T-helper 2 cell treated with Interferon-gamma antibody and Interleukin-4, amounts not matched to agents 5 μg/mL and 100 μg/mL, for 36 hours (primary cell): ENCODE measurements at regions not wholly inside any gene's neighbourhood (a gene's known extent, or its start where the extent isn't known, plus 50 kb on each side); places are given as distances from the start of the nearest gene placed in this dataset.

Experiments
- DNase-seq: peaks from one replicate; pipeline ENCODE4 v3.0.0; 2021; ENCODE audit warnings: low spot score
- H3K27ac Mint-ChIP-seq: one replicate; pipeline ENCODE4 v1.8.0; 2021; ENCODE audit warnings: mild to moderate bottlenecking, mixed read lengths
- H3K27me3 Mint-ChIP-seq: one replicate; pipeline ENCODE4 v1.8.0; 2021; ENCODE audit warnings: low read depth, mixed read lengths
- H3K36me3 Mint-ChIP-seq: one replicate; pipeline ENCODE4 v1.8.0; 2021; ENCODE audit warnings: low read depth, mixed read lengths
- H3K4me1 Mint-ChIP-seq: one replicate; pipeline ENCODE4 v1.8.0; 2021; ENCODE audit warnings: low read depth, mixed read lengths
- H3K4me3 Mint-ChIP-seq: one replicate; pipeline ENCODE4 v1.8.0; 2022; ENCODE audit warnings: mild to moderate bottlenecking, moderate library complexity, mixed read lengths
- H3K9me3 Mint-ChIP-seq: one replicate; pipeline ENCODE4 v1.8.0; 2021; ENCODE audit warnings: mixed read lengths

DNA sequence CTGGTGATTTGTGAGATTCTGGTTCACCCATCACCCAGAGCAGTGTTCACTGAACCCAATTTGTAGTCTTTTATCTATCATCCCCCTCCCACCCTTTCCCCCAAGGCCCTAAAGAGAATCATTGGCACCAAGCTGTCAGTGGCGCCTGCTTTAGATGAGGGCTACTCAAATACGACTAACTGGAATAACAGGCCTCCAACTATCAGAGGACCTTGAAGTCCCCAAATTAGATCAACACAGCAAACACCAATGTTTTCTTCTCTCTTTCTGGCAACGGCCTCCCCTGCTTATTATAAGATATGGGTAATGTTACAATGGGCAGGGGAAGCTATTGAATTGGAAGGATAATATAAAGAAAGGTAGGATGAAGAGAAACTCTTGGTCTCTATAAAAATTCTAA, 232.3 kb downstream of the SCG2 start:
- Mint-ChIP-seq H3K9me3 (no peaks in the 10 kb centered on the region), H3K4me1 (no peaks in the 10 kb centered on the region), H3K36me3 (no peaks in the 10 kb centered on the region), H3K27ac (no peak overlapping the region), H3K4me3 (no peak overlapping the region), H3K27me3 (no peaks in the 10 kb centered on the region)
- no peak for DNase-seq

DNA sequence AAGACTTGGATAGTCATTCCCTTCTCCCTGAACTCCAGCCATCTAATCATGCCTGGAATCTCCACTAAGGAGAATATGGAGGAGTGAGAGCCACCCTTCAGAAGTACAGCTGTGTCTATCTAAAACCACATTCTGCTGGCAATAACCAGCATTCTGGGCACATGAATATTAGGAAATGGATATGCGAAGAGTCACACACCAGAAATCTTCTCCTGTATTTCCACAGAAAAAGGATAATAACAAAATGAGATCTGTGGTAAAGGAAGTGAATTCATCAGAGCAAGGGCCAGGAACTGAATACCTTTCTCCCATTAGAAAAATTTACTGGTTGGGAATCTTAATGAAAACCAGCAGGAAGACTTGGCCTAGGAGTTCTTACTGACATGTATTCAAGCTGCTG, 218.8 kb downstream of the SCG2 start:
- no peaks in the 10 kb centered on the region for H3K27me3 Mint-ChIP-seq
- H3K4me3 Mint-ChIP-seq, result no peak overlapping the region
- no peaks in the 10 kb centered on the region for H3K36me3 Mint-ChIP-seq
- no peaks in the 10 kb centered on the region for H3K9me3 Mint-ChIP-seq
- no peak for DNase-seq
- no peak overlapping the region for H3K27ac Mint-ChIP-seq
- H3K4me1 Mint-ChIP-seq, result no peaks in the 10 kb centered on the region

- H3K27ac Mint-ChIP-seq, result no peak overlapping the region
- no peak overlapping the region for H3K4me3 Mint-ChIP-seq
- no peaks in the 10 kb centered on the region for H3K9me3 Mint-ChIP-seq
- no peaks in the 10 kb centered on the region for H3K36me3 Mint-ChIP-seq
- H3K27me3 Mint-ChIP-seq, result no peaks in the 10 kb centered on the region
- H3K4me1 Mint-ChIP-seq, result no peaks in the 10 kb centered on the region
- no peak for DNase-seq
Observed at GRCh38 chr2:223386189-223386588, 216.0 kb downstream of the SCG2 start.

DNA sequence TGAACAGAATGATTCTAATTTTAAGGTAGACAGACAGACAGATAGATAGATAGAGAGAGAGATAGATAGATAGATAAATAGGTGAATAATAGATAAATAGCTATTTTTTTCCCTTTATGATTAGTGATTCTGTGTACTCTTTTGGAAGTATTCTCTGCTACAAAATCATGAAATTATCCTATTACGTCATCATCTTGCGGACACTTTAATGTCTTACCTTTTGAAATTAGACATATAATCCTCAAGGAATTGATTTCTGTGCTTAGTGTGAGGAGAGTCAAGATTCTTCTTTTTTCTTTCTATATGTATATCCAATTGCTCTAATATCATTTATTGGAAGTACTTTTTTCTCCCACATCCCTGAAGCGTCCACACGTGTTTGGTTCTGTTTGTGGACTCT, 215.2 kb downstream of the SCG2 start:
- DNase-seq, result no peak
- no peaks in the 10 kb centered on the region for H3K4me1 Mint-ChIP-seq
- H3K36me3 Mint-ChIP-seq, result no peaks in the 10 kb centered on the region
- no peak overlapping the region for H3K27ac Mint-ChIP-seq
- no peak overlapping the region for H3K4me3 Mint-ChIP-seq
- H3K9me3 Mint-ChIP-seq, result no peaks in the 10 kb centered on the region
- no peaks in the 10 kb centered on the region for H3K27me3 Mint-ChIP-seq

- Mint-ChIP-seq H3K4me1 (no peaks in the 10 kb centered on the region), H3K9me3 (no peaks in the 10 kb centered on the region), H3K27me3 (no peaks in the 10 kb centered on the region), H3K4me3 (no peak overlapping the region), H3K36me3 (no peaks in the 10 kb centered on the region), H3K27ac (no peak overlapping the region)
- DNase-seq, result no peak
Observed at GRCh38 chr2:223389624-223390023, 212.5 kb downstream of the SCG2 start.

- Mint-ChIP-seq H3K27ac (no peak overlapping the region), H3K4me3 (no peak overlapping the region), H3K4me1 (no peaks in the 10 kb centered on the region), H3K9me3 (no peaks in the 10 kb centered on the region), H3K27me3 (no peaks in the 10 kb centered on the region), H3K36me3 (no peaks in the 10 kb centered on the region)
- no peak for DNase-seq
Observed at GRCh38 chr2:223396993-223397392, 205.2 kb downstream of the SCG2 start.

GRCh38 chr2:223399357-223399957, 202.7 kb downstream of the SCG2 start:
- Mint-ChIP-seq H3K36me3 (no peaks in the 10 kb centered on the region), H3K4me3 (no peak overlapping the region), H3K27me3 (no peaks in the 10 kb centered on the region), H3K9me3 (no peaks in the 10 kb centered on the region), H3K27ac (no peak overlapping the region), H3K4me1 (no peaks in the 10 kb centered on the region)
- no peak for DNase-seq

GRCh38 chr2:223404616-223405015, 197.5 kb downstream of the SCG2 start:
- H3K27ac Mint-ChIP-seq, result no peak overlapping the region
- H3K36me3 Mint-ChIP-seq, result no peaks in the 10 kb centered on the region
- DNase-seq, result no peak
- H3K4me3 Mint-ChIP-seq, result no peak overlapping the region
- H3K27me3 Mint-ChIP-seq, result no peaks in the 10 kb centered on the region
- no peaks in the 10 kb centered on the region for H3K4me1 Mint-ChIP-seq
- H3K9me3 Mint-ChIP-seq, result no peaks in the 10 kb centered on the region

- H3K27ac Mint-ChIP-seq, result no peak overlapping the region
- H3K4me1 Mint-ChIP-seq, result no peaks in the 10 kb centered on the region
- no peaks in the 10 kb centered on the region for H3K9me3 Mint-ChIP-seq
- H3K4me3 Mint-ChIP-seq, result no peak overlapping the region
- no peak for DNase-seq
- no peaks in the 10 kb centered on the region for H3K27me3 Mint-ChIP-seq
- no peaks in the 10 kb centered on the region for H3K36me3 Mint-ChIP-seq
Observed at GRCh38 chr2:223414646-223415045, 187.5 kb downstream of the SCG2 start.

- no peak for DNase-seq
- no peaks in the 10 kb centered on the region for H3K36me3 Mint-ChIP-seq
Observed at GRCh38 chr2:223415071-223415470, 187.1 kb downstream of the SCG2 start.

GRCh38 chr2:223416815-223417610, 185.1 kb downstream of the SCG2 start:
- Mint-ChIP-seq H3K4me3 (no peak overlapping the region), H3K4me1 (no peaks in the 10 kb centered on the region), H3K27ac (no peak overlapping the region), H3K36me3 (no peaks in the 10 kb centered on the region), H3K27me3 (no peaks in the 10 kb centered on the region), H3K9me3 (no peaks in the 10 kb centered on the region)
- no peak for DNase-seq

More at GRCh38 chr2:223415071-223415470, 187.1 kb downstream of the SCG2 start:
- no peak overlapping the region for H3K27ac Mint-ChIP-seq
- H3K9me3 Mint-ChIP-seq, result no peaks in the 10 kb centered on the region
- H3K27me3 Mint-ChIP-seq, result no peaks in the 10 kb centered on the region
- H3K4me1 Mint-ChIP-seq, result no peaks in the 10 kb centered on the region
- no peak overlapping the region for H3K4me3 Mint-ChIP-seq

DNA sequence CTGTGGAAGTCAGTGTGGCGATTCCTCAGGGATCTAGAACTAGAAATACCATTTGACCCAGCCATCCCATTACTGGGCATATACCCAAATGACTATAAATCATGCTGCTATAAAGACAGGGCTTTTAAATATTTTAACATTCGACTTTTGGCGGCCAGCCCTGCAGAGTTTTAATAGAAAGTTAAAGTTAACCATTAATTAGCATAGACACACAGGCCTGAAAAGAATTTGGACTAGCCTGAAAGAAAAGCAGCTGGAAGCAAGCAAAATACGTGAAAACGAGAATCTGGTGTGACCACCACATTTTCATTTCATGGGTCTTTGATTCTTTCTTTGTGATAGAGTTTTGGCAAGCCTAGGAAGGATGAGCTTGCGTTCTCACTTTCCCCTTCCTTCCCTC, 184.0 kb downstream of the SCG2 start:
- Mint-ChIP-seq H3K27me3 (no peaks in the 10 kb centered on the region), H3K4me3 (no peak overlapping the region), H3K27ac (no peak overlapping the region), H3K36me3 (no peaks in the 10 kb centered on the region), H3K4me1 (no peaks in the 10 kb centered on the region), H3K9me3 (no peaks in the 10 kb centered on the region)
- DNase-seq, result no peak

- no peak overlapping the region for H3K4me3 Mint-ChIP-seq
- no peak overlapping the region for H3K27ac Mint-ChIP-seq
- H3K27me3 Mint-ChIP-seq, result no peaks in the 10 kb centered on the region
Observed at GRCh38 chr2:223418604-223419199, 183.5 kb downstream of the SCG2 start.

DNA sequence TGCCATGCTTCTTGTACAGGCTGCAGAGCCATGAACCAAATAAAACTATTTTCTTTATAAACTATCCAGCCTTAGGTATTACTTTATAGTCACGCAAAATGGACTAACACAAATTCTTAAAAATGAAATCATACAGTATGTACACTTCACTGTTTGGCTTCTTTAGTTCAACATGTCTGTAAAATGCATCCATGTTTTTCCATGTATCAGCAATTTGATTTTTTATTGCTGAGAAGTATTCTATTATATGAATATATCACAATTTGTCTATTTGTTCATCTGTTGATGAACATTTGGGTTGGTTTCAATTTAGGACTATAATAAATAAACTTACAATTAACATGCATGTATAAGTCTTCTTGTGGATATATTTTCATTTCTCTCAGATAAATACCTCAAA, 182.1 kb downstream of the SCG2 start:
- Mint-ChIP-seq H3K27me3 (no peaks in the 10 kb centered on the region), H3K27ac (no peak overlapping the region), H3K4me3 (no peak overlapping the region), H3K4me1 (no peaks in the 10 kb centered on the region), H3K36me3 (no peaks in the 10 kb centered on the region), H3K9me3 (no peaks in the 10 kb centered on the region)
- DNase-seq, result no peak

More at GRCh38 chr2:223418604-223419199, 183.5 kb downstream of the SCG2 start:
- Mint-ChIP-seq H3K9me3 (no peaks in the 10 kb centered on the region), H3K36me3 (no peaks in the 10 kb centered on the region), H3K4me1 (no peaks in the 10 kb centered on the region)
- DNase-seq, result no peak
